Prostate gland (tissue), 2 donors: ENCODE measurements at regions not wholly inside any gene's neighbourhood (a gene's known extent, or its start where the extent isn't known, plus 50 kb on each side); places are given as distances from the start of the nearest gene placed in this dataset.

ENCODE experiments used
- DNase-seq: peaks from one replicate; pipeline ENCODE4 v3.0.0-alpha.2; 2019; ENCODE audit warnings: low spot score
- H3K27ac ChIP-seq, 2 donors: fragments of 200-600 bp; sonication (generic); 2 replicates each; pipeline ENCODE4 v1.5.1; 2017 to 2019
- H3K27me3 ChIP-seq: fragments of 200-600 bp; sonication (generic); replicated peaks from 2 replicates; pipeline ENCODE4 v1.5.1; 2019; ENCODE audit not compliant: insufficient read depth
- H3K36me3 ChIP-seq, 2 donors: fragments of 200-600 bp; sonication (generic); 1 replicate in 1 of 2; 2 replicates in 1 of 2; pipeline versions ENCODE4 v1.5.1 to v1.8.1; 2017 to 2019
- H3K4me1 ChIP-seq: fragments of 200-600 bp; sonication (generic); replicated peaks from 2 replicates; pipeline ENCODE4 v1.5.1; 2019
- H3K4me3 ChIP-seq, 2 donors: fragments of 200-600 bp; sonication (generic); 2 replicates each; pipeline ENCODE4 v1.5.1; 2017 to 2019
- H3K9me3 ChIP-seq: fragments of 200-600 bp; sonication (generic); 2 replicates; pipeline ENCODE4 v1.5.1; 2017
- CTCF ChIP-seq, 4 experiments: fragments of 200-600 bp in 2 of 4; fragments of 450-650 bp in 2 of 4; sonication (generic) in 2 of 4; IDR thresholded peaks; 1 replicate in 3 of 4; 2 replicates in 1 of 4; pipeline ENCODE4 v1.5.1; 2016 to 2019; ENCODE audit warnings: antibody characterized with exemption in 4 of 4, mild to moderate bottlenecking in 2 of 4, moderate library complexity in 2 of 4
- POLR2A ChIP-seq: fragments of 450-650 bp; IDR thresholded peaks from one replicate; pipeline ENCODE4 v1.6.1; 2016; ENCODE audit warnings: antibody characterized with exemption, mild to moderate bottlenecking
- POLR2AphosphoS5 ChIP-seq: sonication (generic); formaldehyde crosslinking; IDR thresholded peaks from one replicate; pipeline ENCODE4 v1.6.1; 2017; ENCODE audit warnings: antibody characterized with exemption
- WGBS: methylation state at CpG from one replicate; pipeline ENCODE4 v1.1.5; 2018; 5-methylcytosine and 5-hydroxymethylcytosine counted together
- intact Hi-C: fragments of 100-400 bp; cut with DNase I; formaldehyde crosslinking; loops from one replicate; pipeline ENCODE4 v1.14.2; 2022

DNA sequence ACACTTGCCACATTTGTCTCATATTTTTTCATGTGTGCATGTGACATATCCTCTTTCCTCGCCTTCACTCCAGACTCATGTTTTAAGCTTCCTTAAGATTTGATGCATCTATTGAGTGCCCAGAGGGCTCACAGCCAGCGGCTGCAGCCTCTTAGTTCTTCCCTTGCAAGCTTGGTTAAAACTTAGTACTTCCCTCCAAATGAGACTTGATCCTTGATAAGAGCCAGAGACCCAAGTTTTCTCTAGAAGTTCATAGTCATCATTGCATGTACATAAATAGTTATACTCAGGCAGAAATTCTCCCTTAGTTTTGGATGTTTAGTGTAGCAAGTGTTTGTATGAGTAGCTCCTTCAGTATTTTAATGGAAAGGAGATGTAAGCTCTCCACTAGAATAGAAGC lies 337.6 kb upstream of the B3GALT2 start:
- Histone ChIP-seq H3K36me3 (no peaks in the 10 kb centered on the region), H3K9me3 (no peaks in the 10 kb centered on the region), H3K4me3 (no peak overlapping the region), H3K27ac (no peak overlapping the region), H3K4me1 (no peaks in the 10 kb centered on the region), H3K27me3 (no peaks in the 10 kb centered on the region)
- TF ChIP-seq POLR2AphosphoS5 (no peak), CTCF (IDR thresholded peaks at IDR 0.05) (no peak), POLR2A (no peak)
- no peak for DNase-seq
- intact Hi-C loops = no loop called here
- WGBS = 87% methylated on average over 2 of the region's 2 CpGs

GRCh38 chr1:193520472-193520871 lies 334.1 kb upstream of the B3GALT2 start:
- TF ChIP-seq POLR2AphosphoS5 (no peak), CTCF (IDR thresholded peaks at IDR 0.05) (no peak), POLR2A (no peak)
- Histone ChIP-seq H3K27ac (no peak overlapping the region), H3K4me3 (no peak overlapping the region), H3K9me3 (no peaks in the 10 kb centered on the region), H3K4me1 (no peaks in the 10 kb centered on the region), H3K36me3 (no peaks in the 10 kb centered on the region), H3K27me3 (no peaks in the 10 kb centered on the region)
- DNase-seq = no peak
- intact Hi-C loops = no loop called here
- WGBS = 60% methylated on average over 3 of the region's 3 CpGs

- no peak overlapping the region for H3K27ac ChIP-seq
- H3K9me3 ChIP-seq = no peaks in the 10 kb centered on the region
- no peak for DNase-seq
- H3K4me1 ChIP-seq = no peaks in the 10 kb centered on the region
- WGBS = 97% methylated on average over 5 of the region's 5 CpGs
- TF ChIP-seq POLR2AphosphoS5 = no peak
- TF ChIP-seq POLR2A = no peak
- no peak for TF ChIP-seq CTCF (IDR thresholded peaks at IDR 0.05)
- H3K36me3 ChIP-seq = no peaks in the 10 kb centered on the region
- H3K4me3 ChIP-seq = no peak overlapping the region
- no peaks in the 10 kb centered on the region for H3K27me3 ChIP-seq
- intact Hi-C loops = no loop called here
Observed at GRCh38 chr1:193519922-193520321, 333.5 kb upstream of the B3GALT2 start.

DNA sequence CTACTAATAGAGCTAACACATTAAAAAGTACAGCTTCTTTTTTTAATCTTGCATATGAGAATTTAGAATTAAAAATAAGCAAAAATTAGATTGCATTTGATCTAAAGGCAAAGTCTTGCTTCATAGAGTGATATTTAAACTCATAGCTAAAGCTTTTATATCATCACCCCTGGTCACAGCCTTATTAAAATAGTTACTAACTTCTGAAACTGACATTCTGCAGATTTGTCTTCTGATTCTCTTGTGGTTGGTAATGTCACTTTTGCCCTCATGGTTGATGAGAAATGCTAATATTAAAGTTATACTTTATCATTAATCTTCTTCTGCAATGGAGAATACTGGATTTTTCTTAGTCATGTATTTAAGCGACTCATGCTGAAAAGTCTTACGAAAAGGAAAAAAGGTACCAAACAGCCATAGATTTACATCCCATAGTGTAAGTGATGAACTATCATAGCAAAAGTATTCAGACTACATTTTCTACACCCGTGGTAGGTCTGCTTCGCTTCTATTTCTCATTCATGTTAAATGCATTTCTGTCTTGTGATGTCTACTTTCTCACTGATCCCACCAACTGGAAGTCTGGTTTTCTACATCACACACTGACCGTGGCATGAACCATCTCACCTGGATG lies 330.5 kb upstream of the B3GALT2 start:
- Histone ChIP-seq H3K9me3 (no peaks in the 10 kb centered on the region), H3K4me3 (no peak overlapping the region), H3K36me3 (no peaks in the 10 kb centered on the region), H3K4me1 (no peaks in the 10 kb centered on the region), H3K27me3 (no peaks in the 10 kb centered on the region), H3K27ac (no peak overlapping the region)
- 91% methylated on average over 5 of the region's 5 CpGs for WGBS
- DNase-seq = no peak
- intact Hi-C loops = no loop called here
- TF ChIP-seq CTCF (IDR thresholded peaks at IDR 0.05) (no peak), POLR2A (no peak), POLR2AphosphoS5 (no peak)

DNA sequence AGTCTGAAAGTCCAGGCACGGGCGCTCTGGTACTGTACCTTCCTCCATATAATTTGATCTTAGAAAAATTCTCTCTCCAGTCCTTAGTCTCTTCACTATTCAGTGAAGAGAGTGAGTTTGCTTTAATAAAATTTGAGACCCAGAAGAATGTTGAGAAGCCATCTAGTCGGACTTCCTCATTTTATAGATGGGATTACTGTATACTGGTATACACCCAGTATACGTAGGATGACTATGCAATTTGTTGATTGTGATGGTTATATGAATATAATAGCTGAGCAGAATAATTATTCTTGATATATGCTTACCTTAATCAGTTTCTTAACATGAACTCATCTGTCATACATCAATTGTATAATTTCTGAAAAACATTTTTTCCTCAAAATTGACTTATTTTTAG lies 328.0 kb upstream of the B3GALT2 start:
- intact Hi-C loops = no loop called here
- Histone ChIP-seq H3K27ac (no peak overlapping the region), H3K4me3 (no peak overlapping the region), H3K9me3 (no peaks in the 10 kb centered on the region), H3K27me3 (no peaks in the 10 kb centered on the region), H3K36me3 (no peaks in the 10 kb centered on the region), H3K4me1 (no peaks in the 10 kb centered on the region)
- no peak for DNase-seq
- no peak for TF ChIP-seq POLR2A
- 90% methylated on average over 4 of the region's 4 CpGs for WGBS
